ENCODE measurements at regions not wholly inside any gene's neighbourhood (a gene's known extent, or its start where the extent isn't known, plus 50 kb on each side); places are given as distances from the start of the nearest gene placed in this dataset.

- Histone ChIP-seq H3K9me3 (no peaks in the 10 kb centered on the region), H3K27ac (replicated peaks in 1 of 4) (no peak overlapping the region), H3K4me1 (no peaks in the 10 kb centered on the region), H3K4me3 (no peak overlapping the region), H3K36me3 (no peaks in the 10 kb centered on the region), H3K27me3 (peaks cover 0 to 27% (median 0%) of the 10 kb centered on the region in 4 donors)
- intact Hi-C loops (cut with DNase I) = no loop called here
- 78% methylated on average over 1 of the region's 1 CpG for WGBS
- TF ChIP-seq POLR2A (IDR thresholded peaks at IDR 0.05; ENCODE audit: low read depth) = no peak
- TF ChIP-seq EP300 (IDR thresholded peaks at IDR 0.05) = no peak
- no peak for TF ChIP-seq CTCF (IDR thresholded peaks at IDR 0.05)
- TF ChIP-seq POLR2AphosphoS5 (IDR thresholded peaks at IDR 0.05) = no peak
- no peak for DNase-seq (ENCODE audit: extremely low spot score)
Measured at GRCh38 chr2:88868861-88869260, 177.4 kb downstream of the RPIA start.

- TF ChIP-seq POLR2A (IDR thresholded peaks at IDR 0.05; ENCODE audit: low read depth) (no peak), POLR2AphosphoS5 (IDR thresholded peaks at IDR 0.05) (no peak), CTCF (IDR thresholded peaks at IDR 0.05) (no peak), EP300 (IDR thresholded peaks at IDR 0.05) (no peak)
- WGBS = 64% methylated on average over 2 of the region's 2 CpGs
- no peak for DNase-seq (ENCODE audit: extremely low spot score)
- Histone ChIP-seq H3K9me3 (no peaks in the 10 kb centered on the region), H3K4me1 (no peaks in the 10 kb centered on the region), H3K27ac (replicated peaks in 1 of 4) (no peak overlapping the region), H3K36me3 (no peaks in the 10 kb centered on the region), H3K4me3 (no peak overlapping the region), H3K27me3 (peaks cover 0 to 28% (median 0%) of the 10 kb centered on the region in 4 donors)
- intact Hi-C loops (cut with DNase I) = no loop called here
Measured at GRCh38 chr2:88870267-88870839, 178.9 kb downstream of the RPIA start.

- WGBS = 61% methylated on average over 5 of the region's 5 CpGs
- no peak overlapping the region for H3K27ac ChIP-seq (replicated peaks in 1 of 4)
- H3K4me3 ChIP-seq = no peak overlapping the region
- no peak for TF ChIP-seq POLR2A (IDR thresholded peaks at IDR 0.05; ENCODE audit: low read depth)
- TF ChIP-seq POLR2AphosphoS5 (IDR thresholded peaks at IDR 0.05) = no peak
- no peak for TF ChIP-seq CTCF (IDR thresholded peaks at IDR 0.05)
- TF ChIP-seq EP300 (IDR thresholded peaks at IDR 0.05) = no peak
- no peaks in the 10 kb centered on the region for H3K4me1 ChIP-seq
- no peaks in the 10 kb centered on the region for H3K36me3 ChIP-seq
- intact Hi-C loops (cut with DNase I) = no loop called here
- no peak for DNase-seq (ENCODE audit: extremely low spot score)
- H3K27me3 ChIP-seq = peaks cover 0 to 20% (median 0%) of the 10 kb centered on the region in 4 donors
- no peaks in the 10 kb centered on the region for H3K9me3 ChIP-seq
Measured at GRCh38 chr2:88871336-88871735, 179.9 kb downstream of the RPIA start.

- Histone ChIP-seq H3K4me3 (no peak overlapping the region), H3K4me1 (no peaks in the 10 kb centered on the region), H3K27me3 (peaks cover 0 to 20% (median 0%) of the 10 kb centered on the region in 4 donors), H3K9me3 (no peaks in the 10 kb centered on the region), H3K27ac (replicated peaks in 1 of 4) (no peak overlapping the region), H3K36me3 (no peaks in the 10 kb centered on the region)
- no peak for TF ChIP-seq EP300 (IDR thresholded peaks at IDR 0.05)
- no peak for TF ChIP-seq POLR2A (IDR thresholded peaks at IDR 0.05; ENCODE audit: low read depth)
- no peak for TF ChIP-seq POLR2AphosphoS5 (IDR thresholded peaks at IDR 0.05)
- TF ChIP-seq CTCF (IDR thresholded peaks at IDR 0.05) = no peak
- DNase-seq (ENCODE audit: extremely low spot score) = no peak
- intact Hi-C loops (cut with DNase I) = no loop called here
Measured at GRCh38 chr2:88873620-88874019, 182.1 kb downstream of the RPIA start.

- Histone ChIP-seq H3K4me3 (no peak overlapping the region), H3K27me3 (peaks cover 0 to 20% (median 0%) of the 10 kb centered on the region in 4 donors), H3K9me3 (no peaks in the 10 kb centered on the region), H3K27ac (replicated peaks in 1 of 4) (no peak overlapping the region), H3K4me1 (no peaks in the 10 kb centered on the region), H3K36me3 (no peaks in the 10 kb centered on the region)
- intact Hi-C loops (cut with DNase I) = no loop called here
- no peak for DNase-seq (ENCODE audit: extremely low spot score)
- 34% methylated on average over 4 of the region's 4 CpGs for WGBS
- TF ChIP-seq CTCF (IDR thresholded peaks at IDR 0.05) = peak; percentile 58 to 72 (median 71)
- TF ChIP-seq POLR2AphosphoS5 (IDR thresholded peaks at IDR 0.05) = no peak
- TF ChIP-seq POLR2A (IDR thresholded peaks at IDR 0.05; ENCODE audit: low read depth) = no peak
Measured at GRCh38 chr2:88874063-88874657, 182.7 kb downstream of the RPIA start.
